ENCODE measurements at regions not wholly inside any gene's neighbourhood (a gene's known extent, or its start where the extent isn't known, plus 50 kb on each side); places are given as distances from the start of the nearest gene placed in this dataset.

DNA sequence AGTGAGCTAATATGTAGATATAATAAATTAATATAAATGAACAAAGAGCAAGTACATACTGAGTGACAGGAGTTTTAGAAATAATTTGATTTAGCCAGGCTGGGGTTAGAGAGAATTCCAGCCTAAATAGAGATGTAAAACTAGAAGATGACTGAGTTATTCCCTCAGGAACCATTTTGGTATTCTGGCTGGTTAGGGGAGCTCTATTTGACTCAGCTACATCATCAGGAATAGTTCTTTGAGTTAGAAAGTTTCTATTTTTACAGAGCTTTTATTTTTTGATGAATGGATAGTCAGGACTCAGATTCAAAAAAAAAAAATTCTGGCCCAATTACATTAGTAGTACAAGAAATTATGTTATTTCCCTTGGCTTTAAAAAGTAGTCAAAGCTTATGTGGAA is 180.4 kb upstream of the MID1 start:
- DNase-seq (ENCODE audit: low read depth in 4 of 4, low spot score in 2 of 4) = no peak

DNA sequence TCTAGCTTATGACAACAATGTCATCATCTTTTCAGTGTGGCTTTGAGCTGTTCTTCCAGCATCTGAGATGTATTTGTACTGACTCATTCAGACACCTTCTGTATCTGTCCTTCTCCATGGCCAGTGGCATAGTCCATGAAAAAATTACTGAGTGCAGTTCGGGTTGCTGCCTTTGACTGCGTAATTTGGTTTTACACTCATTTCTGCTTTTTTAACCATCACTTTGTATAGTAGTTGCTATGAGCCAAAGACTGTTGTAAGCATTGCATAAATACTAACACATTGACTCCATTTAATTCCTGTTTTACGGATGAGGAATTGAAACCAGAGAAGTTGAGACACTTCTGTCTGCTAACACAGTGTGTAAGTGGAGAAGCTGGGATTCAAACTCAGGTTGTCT is 190.7 kb upstream of the MID1 start:
- DNase-seq (ENCODE audit: low read depth in 4 of 4, low spot score in 2 of 4) = no peak

DNA sequence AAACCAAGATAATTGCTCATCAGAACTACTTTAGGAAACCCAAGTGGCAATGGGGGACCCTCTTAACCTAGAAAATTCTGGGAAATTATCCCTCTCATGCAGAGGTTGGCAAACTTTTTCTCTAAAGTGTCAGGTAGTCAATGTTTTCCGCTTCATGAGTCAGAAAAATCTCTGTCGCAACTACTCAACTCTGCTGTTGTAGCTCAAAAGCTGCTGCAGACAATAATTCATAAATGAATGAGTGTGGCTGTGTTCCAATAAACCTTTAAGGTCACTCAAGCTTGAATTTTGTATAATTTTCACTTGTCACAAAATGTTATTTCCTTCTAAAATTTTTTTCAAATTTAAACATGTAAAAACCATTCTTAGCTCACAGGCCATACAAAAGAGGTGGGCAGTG is 193.4 kb upstream of the MID1 start:
- DNase-seq (ENCODE audit: low read depth in 4 of 4, low spot score in 2 of 4) = no peak

DNA sequence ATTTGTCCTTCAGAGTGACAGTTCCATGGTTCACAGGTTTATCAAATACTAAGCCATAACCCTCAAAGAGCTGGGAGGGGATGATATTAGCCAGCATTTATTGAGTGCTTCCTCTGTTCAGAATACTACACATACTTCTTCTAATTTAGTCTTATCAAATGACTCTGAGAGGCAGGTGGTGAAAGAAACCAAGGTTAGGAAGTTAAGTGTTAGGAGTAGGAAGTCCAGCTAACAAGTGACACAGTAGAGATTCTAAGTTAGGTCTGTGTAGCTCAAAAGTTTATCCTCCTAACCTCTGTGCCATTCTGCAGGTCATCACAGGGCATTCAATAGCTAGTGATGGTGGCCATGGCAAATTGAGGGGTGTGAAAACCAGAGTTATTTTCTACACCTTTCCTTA is 198.3 kb upstream of the MID1 start:
- no peak for DNase-seq (ENCODE audit: low read depth in 4 of 4, low spot score in 2 of 4)

DNA sequence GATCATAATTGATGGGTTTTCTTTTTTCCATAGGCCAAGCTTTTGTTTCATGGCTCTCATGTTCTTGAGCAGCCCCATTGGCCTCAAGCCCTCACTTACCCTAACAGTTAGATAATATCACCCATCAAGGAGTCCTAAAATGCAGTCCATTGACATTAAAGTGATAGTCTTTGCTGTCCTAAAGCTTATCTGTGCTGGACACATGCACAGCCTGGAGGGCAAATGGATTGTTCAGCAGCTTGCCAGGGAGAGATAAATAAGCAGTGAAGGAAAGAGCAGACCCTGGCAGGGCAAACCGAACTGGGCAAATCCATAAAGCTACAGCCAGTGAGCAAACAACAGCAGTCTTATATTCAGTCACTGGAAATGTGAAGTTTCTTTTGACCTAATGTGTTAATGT is 199.6 kb upstream of the MID1 start:
- no peak for DNase-seq (ENCODE audit: low read depth in 4 of 4, low spot score in 2 of 4)

DNA sequence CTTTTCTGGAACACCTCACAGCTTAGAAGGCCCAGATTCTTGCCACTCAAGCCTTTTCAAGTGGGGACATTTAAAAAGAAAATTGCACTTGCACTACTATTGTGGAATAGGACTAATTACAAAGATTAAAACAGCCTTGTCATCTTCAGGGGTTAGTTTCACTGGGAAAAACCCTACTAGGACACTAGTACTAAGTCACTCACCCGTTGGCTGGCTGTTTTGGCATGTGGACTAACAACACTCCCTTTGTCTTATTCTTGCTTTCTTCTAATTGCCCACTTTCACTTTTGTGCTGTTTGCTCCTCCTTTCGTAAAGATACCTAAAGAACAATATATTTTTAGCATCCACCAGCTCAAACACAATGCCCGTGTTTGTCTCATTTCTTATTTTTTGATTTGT is 200.9 kb upstream of the MID1 start:
- DNase-seq (ENCODE audit: low read depth in 4 of 4, low spot score in 2 of 4) = no peak

DNA sequence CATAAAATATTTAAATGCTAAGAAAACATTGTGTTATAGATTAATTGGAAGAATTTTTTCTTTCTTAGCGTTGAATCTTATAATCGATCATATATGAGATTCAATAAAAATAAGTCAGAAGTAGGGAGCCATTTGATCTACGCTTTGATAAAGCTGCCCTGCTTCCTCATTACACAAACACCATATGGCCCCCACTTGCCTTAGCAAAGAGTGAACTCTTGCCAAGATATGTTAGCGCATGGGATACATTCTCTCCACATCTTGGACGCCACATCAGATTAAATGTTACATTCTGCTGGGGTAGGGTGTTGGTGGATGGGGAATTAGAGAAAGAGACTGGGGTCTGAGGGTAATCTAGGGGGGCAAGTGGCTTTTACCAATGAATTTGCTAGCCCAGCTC is 207.7 kb upstream of the MID1 start:
- no peak for DNase-seq (ENCODE audit: low read depth in 4 of 4, low spot score in 2 of 4)

DNA sequence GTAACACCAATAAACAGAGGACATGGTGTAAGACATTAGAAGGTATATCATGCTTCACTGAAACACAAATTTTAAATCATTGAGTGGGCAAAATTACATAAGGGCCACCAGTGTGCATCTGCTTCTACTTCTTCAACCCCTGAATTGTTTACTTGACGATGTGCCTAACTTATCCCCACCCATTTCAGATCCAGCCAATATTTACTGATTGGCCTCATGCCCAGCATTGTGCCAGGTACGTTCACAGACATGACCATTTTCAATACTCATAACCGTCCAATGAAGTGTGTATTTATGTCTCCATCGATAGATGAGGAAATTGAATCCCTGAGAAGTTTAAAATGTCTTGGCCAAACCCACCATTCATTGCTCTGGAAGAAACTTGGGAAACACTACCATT is 208.3 kb upstream of the MID1 start:
- DNase-seq (ENCODE audit: low read depth in 4 of 4, low spot score in 2 of 4) = no peak

DNA sequence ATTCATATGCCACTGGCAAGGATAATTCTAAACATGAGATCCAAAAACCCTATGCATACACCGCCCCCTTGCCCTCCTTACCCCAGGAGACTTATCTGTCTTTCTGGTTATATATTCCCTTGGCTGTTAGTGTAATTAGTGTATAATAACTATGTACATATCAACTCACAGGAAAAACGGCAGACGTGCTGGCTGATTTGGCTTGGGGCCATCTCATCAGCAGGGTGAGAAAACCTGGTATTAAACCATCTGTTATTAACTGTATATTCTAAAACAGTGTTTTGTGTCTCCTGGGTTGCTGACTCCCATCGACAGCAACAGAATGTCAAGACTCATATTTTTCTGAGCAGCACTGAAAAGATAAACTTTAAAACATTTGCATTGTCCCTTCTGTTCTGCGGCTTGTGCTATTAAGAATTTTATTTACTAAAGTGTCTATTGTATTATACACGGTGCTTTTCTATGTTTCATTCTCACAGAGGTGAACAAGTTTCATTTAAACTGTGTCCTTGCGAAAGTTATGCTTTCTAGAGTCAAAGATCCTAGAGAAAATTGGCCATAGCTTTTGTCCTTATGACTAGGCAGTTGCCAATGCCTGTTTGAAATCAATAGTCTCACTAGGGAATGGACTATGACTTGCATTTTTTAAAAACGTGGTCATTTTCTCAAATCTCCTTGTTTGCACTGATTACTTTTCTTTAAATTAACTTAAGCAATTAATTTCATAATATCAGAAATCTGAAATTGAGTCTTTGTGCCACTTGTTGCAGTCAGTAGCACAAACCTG is 211.5 kb upstream of the MID1 start:
- DNase-seq (ENCODE audit: low read depth in 4 of 4, low spot score in 2 of 4) = no peak

DNA sequence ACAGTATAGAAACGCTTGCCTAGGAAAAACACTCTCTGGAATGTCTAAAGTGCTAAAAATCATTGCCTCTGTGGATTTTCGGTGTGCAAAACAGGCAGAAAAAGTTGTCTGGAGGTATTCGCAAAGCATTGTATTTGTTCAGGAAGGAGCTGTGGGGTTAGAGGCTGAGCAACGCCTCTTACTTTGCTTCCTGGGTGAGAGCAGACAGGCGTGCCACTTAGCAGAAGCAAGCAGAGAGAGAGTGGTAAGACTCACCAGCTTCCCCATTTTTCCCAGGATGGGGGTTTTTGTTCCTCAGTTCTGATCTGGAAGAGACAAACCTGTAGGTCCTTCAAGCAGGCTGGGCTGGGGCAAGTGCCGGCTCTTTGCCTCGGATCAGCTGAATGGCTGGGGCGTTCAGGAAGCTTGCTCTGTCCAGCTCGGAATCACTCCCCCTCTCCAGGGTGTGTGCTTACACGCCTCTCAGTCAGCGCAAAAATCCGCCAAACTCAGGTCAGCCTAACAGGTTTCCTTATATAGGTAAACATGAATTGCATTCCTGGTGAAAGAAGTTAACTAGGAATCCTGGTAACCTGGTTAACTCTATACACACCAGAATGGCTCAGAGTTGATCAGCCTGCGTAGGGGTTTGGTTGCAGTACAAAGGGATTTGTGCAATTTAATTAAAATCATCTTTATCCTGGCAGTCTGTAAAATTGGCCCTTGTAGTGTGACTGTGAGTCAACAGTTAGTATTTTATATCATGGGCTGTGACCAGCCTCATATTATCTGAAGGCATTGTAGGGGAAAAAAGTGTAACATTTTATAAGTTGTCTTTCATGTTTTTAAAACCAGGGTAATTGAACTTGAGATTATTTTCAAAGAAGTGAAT is 213.1 kb upstream of the MID1 start:
- DNase-seq (ENCODE audit: low read depth in 4 of 4, low spot score in 2 of 4) = peak in 1 of 4 donors; percentile 13

DNA sequence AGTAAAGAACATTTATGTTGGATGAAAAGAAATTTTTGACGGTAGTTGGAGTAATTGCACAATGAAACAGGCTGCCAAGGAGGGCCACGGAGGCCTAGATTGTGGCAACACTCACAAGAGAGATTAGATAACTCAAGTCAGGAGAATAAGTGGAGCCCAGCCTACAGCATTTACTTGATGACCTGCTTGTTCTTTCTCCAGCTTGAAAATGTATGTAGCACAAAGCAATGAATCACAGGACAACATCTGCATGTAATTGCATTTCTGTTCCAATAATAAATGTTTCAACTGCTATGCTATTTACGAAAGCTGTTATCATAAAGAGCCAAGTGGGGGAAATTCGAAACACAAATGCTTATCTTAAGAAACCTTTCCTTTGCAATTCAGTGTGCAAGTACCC is 221.2 kb upstream of the MID1 start:
- no peak for DNase-seq (ENCODE audit: low read depth in 4 of 4, low spot score in 2 of 4)

DNA sequence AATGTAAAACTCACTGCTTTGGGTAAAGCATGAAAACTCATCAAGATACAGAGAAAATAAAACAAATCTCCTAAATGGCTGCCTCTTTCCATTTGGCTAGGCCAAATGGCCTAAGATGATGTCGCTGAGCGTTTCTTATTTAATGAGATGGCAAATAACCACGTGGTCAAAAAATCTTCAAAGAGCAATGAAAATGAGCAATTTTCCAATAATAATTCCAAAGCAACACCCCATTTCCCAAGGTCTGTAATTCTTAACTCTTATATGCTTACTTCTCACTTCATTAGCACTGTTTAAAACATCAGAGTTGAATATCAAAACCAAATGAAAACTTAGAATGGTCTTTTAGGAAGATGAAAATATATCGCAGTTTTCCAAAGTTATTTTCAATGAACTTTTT is 222.3 kb upstream of the MID1 start:
- DNase-seq (ENCODE audit: low read depth in 4 of 4, low spot score in 2 of 4) = no peak

DNA sequence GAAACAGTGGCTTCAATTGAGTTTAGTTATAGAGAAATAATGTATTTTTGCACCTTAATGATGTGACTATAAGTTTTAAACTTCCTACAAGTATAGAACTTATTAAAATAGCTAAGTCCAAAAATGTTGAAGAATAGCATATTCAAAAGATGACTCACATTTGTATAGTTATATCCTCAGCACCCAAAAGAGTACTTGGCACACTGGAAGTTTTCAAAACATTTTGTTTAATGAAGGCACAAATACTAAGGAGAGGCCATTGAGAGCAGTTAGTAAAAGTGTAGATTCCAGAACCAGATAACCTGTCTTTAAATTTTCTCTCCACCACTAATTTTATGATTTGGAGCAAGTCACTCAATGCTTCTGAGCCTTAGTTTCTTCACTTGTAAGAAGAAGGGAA is 226.9 kb upstream of the MID1 start:
- DNase-seq (ENCODE audit: low read depth in 4 of 4, low spot score in 2 of 4) = no peak

DNA sequence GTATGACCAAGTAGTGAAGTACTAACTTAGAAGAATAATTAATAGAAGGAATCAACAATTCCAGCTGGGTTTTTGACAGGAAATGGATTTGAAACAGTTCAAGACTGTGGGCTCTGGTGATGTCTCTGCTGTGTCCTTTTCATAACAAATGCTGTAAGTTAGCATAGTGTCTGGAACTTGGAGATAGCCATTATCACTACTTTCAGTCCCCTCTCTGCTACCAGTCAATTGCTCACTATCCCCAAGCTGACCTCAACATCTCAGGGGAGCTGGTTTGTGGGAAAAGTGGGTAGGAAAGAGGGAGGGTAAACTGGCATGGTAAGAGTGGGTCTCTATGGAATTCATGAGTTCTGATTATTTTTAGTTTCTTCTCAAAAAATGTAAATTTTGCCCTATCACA is 231.4 kb upstream of the MID1 start:
- no peak for DNase-seq (ENCODE audit: low read depth in 4 of 4, low spot score in 2 of 4)

DNA sequence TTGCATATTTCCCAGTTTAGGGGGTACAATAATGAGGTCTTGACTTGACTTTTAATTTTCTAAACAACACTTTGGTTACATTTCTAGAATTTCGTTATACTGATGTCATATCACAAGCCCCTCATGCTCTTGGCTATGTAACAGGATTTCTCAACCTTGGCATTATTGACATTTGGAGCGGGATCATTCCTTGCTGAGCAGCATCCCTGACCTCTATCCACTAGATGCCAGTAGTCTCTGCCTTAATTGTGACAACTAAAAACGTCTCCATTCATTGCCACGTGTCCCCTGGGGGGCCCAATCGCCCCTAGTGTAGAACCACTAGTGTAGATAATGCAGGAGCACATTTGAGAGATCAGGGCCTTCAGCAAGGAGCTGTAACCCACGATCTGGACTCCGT is 234.2 kb upstream of the MID1 start:
- no peak for DNase-seq (ENCODE audit: low read depth in 4 of 4, low spot score in 2 of 4)

DNA sequence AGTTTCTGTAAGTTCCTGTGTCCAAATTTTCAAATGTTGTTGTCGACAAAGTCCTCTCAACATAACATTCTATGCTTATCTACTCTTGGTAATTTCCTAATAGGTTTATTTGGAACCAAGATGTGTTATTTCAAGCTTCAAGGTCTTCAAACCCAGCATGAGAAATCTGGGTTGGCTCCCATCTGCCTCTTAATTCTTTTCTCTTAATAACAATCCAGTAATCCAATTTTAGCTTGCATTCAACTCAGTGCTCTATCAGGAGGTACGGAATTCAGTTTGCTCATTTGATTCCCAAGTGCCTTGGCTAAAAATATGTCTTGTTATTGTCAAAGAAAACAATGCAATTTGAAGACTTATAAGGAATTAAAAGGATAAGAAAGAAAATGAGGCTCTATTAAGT is 235.5 kb upstream of the MID1 start:
- DNase-seq (ENCODE audit: low read depth in 4 of 4, low spot score in 2 of 4) = no peak

DNA sequence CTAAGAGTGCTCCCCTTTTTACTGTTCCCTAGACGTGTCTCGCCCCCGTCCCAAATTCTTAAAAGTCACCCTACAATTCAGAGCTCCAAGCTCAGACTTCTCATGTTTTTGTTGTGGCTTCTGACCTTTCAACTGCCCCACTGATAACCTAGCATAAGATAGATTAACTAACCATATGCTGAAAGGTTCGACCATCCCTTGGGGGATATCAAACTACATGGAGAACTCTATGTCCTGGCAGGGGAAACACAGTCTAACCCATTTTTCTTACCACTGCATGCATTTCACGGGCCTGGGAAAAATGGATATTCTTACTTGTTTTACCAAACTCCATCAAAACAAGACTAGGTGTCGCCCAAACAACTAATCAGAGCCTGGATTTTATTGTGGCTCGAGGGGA is 236.4 kb upstream of the MID1 start:
- DNase-seq (ENCODE audit: low read depth in 4 of 4, low spot score in 2 of 4) = no peak

DNA sequence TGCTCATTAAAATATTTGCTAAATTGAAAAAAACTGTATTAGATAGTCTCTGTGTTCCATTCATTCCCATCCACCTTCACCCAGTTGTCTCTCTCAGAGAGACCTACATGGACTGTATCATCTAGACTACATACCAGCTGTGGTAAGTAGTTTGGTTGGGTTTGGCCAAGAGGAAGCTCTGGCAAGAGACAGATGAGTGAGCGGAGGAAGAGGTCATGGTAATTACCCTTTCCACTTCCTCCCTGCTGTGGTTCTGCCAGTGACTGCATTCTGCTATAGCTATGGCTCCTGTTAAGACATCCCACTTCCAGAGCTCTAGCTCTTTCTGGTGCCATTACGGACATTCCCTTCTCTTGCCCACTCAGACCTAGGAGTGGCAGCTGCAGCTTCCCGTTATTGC is 239.0 kb upstream of the MID1 start:
- no peak for DNase-seq (ENCODE audit: low read depth in 4 of 4, low spot score in 2 of 4)

DNA sequence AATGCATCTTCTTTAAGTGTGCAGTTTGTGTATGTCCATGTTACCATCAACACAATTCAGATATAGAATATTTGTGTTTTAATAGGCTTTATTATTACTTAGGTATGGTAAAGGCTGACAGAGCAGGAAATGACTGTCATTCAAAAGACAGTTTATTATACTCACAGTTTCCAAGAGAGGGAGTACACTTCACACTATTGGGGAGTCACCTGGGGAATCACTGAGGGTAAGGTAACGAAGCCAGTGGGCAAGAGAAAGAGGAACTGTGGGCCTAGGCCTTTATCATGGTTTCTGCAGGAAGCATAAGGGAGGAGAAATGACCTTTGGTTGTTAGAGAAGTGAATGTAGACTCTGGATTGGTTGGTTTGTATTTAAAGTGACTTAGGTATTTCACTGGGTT is 235.1 kb upstream of the HCCS start:
- no peak for DNase-seq (ENCODE audit: low read depth in 4 of 4, low spot score in 2 of 4)

DNA sequence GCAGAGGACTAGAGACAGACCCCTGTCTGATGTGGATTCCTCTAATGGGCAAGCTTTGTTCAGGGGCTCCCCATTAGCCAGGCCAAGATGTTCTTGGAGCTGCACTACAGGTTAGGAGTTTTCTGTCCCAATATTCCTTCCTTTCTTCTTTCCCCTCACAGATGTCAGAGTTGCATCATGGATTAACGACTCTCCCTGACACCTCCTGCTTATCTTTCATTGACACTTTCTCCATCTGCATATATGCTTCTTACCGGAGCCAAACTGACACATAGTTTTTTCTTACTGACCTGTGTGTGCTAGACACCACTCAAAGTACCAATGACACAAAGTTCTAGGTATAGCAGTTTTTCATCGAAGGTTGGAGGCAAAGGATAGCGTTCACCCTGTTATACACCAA is 228.6 kb upstream of the HCCS start:
- DNase-seq (ENCODE audit: low read depth in 4 of 4, low spot score in 2 of 4) = no peak

DNA sequence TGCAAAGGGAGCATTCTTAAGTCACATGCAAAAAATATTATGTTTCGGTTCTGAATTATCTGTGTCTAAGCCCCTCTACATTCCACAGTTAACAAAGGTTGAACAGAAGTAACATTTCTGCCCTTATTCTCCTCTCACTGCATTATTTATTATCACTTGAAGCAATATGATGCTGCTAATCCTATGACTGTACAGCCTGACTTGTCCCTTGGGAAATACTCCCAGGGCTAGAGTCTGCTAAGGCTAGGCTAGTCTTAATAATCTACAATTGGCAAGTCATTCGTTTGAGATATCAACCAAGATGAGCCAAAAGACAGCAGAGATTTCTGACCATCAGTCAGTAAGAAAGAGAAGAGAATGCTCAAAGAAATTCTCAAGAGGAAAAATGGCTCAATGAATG is 226.9 kb upstream of the HCCS start:
- no peak for DNase-seq (ENCODE audit: low read depth in 4 of 4, low spot score in 2 of 4)

DNA sequence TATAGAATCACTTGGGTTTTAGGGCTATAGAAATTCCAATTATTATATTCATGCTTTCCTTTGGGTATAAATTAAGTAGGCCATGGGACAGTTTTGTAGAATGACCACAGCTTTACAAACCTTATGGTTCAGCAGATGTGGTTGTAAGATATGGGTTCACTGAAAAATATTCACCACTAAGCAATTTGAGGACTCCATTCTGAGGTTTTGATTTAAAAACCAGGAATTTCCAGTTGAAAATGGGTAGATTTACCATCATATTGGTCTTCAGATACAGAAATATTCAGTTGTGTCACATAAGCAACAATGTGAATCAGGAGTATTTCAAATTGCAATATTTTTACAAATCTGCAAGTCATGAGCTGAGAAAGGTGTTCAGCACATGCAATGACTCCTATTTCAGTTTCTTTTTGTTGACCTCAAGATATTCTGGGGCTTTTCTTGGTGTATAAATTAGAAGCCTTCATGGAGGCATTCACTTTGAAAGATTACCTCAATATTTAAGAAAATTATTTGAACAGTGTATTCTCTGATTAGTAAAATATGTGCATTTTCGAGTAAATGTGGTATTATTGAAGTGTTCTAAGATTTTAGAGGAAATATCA is 218.4 kb upstream of the HCCS start:
- DNase-seq (ENCODE audit: low read depth in 4 of 4, low spot score in 2 of 4) = no peak
